CD4-positive, alpha-beta T cell treated with Interleukin-4 for 4 hours (primary cell): ENCODE measurements at regions not wholly inside any gene's neighbourhood (a gene's known extent, or its start where the extent isn't known, plus 50 kb on each side); places are given as distances from the start of the nearest gene placed in this dataset.

Experiments
- DNase-seq: peaks from one replicate; pipeline ENCODE4 v3.0.0-alpha.2; 2020

- no peak for DNase-seq
Observed at GRCh38 chr5:68618501-68618900, 402.9 kb downstream of the PIK3R1 start.

GRCh38 chr5:68627001-68627400 is 411.4 kb downstream of the PIK3R1 start:
- DNase-seq = no peak

GRCh38 chr5:68628082-68628814 is 412.7 kb downstream of the PIK3R1 start:
- no peak for DNase-seq

GRCh38 chr5:68630354-68630753 is 414.8 kb downstream of the PIK3R1 start:
- DNase-seq = no peak

- DNase-seq = no peak
Observed at GRCh38 chr5:68631884-68632283, 416.3 kb downstream of the PIK3R1 start.

- no peak for DNase-seq
Observed at GRCh38 chr5:68641211-68641610, 425.7 kb downstream of the PIK3R1 start.

GRCh38 chr5:68643064-68643463 is 427.5 kb downstream of the PIK3R1 start:
- no peak for DNase-seq

- no peak for DNase-seq
Observed at GRCh38 chr5:68644971-68645370, 429.4 kb downstream of the PIK3R1 start.

GRCh38 chr5:68646144-68646543 is 430.6 kb downstream of the PIK3R1 start:
- no peak for DNase-seq

GRCh38 chr5:68647743-68648142 is 432.2 kb downstream of the PIK3R1 start:
- DNase-seq = no peak

GRCh38 chr5:68648944-68649857 is 433.6 kb downstream of the PIK3R1 start:
- DNase-seq = no peak

- no peak for DNase-seq
Observed at GRCh38 chr5:68652534-68652965, 437.0 kb downstream of the PIK3R1 start.

GRCh38 chr5:68653471-68653870 is 437.9 kb downstream of the PIK3R1 start:
- DNase-seq = no peak

GRCh38 chr5:68657055-68657961 is 436.5 kb upstream of the SLC30A5 start:
- no peak for DNase-seq

- no peak for DNase-seq
Observed at GRCh38 chr5:68658810-68659372, 434.9 kb upstream of the SLC30A5 start.

GRCh38 chr5:68659881-68660280 is 433.9 kb upstream of the SLC30A5 start:
- no peak for DNase-seq

- no peak for DNase-seq
Observed at GRCh38 chr5:68661237-68661636, 432.6 kb upstream of the SLC30A5 start.

GRCh38 chr5:68662804-68663307 is 431.0 kb upstream of the SLC30A5 start:
- DNase-seq = no peak

- DNase-seq = no peak
Observed at GRCh38 chr5:68669864-68670575, 423.8 kb upstream of the SLC30A5 start.

GRCh38 chr5:68673106-68673822 is 420.6 kb upstream of the SLC30A5 start:
- no peak for DNase-seq

- no peak for DNase-seq
Observed at GRCh38 chr5:68673823-68674180, 420.0 kb upstream of the SLC30A5 start.
